HUES6 (cell line): ENCODE measurements at regions not wholly inside any gene's neighbourhood (a gene's known extent, or its start where the extent isn't known, plus 50 kb on each side); places are given as distances from the start of the nearest gene placed in this dataset.

Source experiments
- H3K27ac ChIP-seq: 2 replicates; pipeline ENCODE4 v1.7.0; 2013; ENCODE audit warnings: low read depth, mild to moderate bottlenecking, low read length, inconsistent platforms
- H3K27me3 ChIP-seq: 2 replicates; pipeline ENCODE4 v1.6.1; 2013; ENCODE audit warnings: low read length; ENCODE audit not compliant: control insufficient read depth, insufficient read depth
- H3K36me3 ChIP-seq: 2 replicates; pipeline ENCODE4 v1.6.1; 2013; ENCODE audit warnings: low read length; ENCODE audit not compliant: control insufficient read depth, insufficient read depth
- H3K4me1 ChIP-seq: 2 replicates; pipeline ENCODE4 v1.6.1; 2013; ENCODE audit warnings: low read length; ENCODE audit not compliant: control insufficient read depth, insufficient read depth
- H3K4me3 ChIP-seq: 2 replicates; pipeline ENCODE4 v1.5.1; 2013; ENCODE audit warnings: low read depth, low read length
- H3K9ac ChIP-seq: one replicate; pipeline ENCODE4 v1.6.1; 2013; ENCODE audit warnings: mild to moderate bottlenecking, low read length
- H3K9me3 ChIP-seq: 2 replicates; pipeline ENCODE4 v1.6.1; 2013; ENCODE audit warnings: low read depth, low read length; ENCODE audit not compliant: control insufficient read depth, insufficient read depth

- H3K4me1 ChIP-seq, result no peaks in the 10 kb centered on the region; the same call in 1 of the 2 replicates
- H3K27ac ChIP-seq, result no peak overlapping the region
- H3K36me3 ChIP-seq, result no peaks in the 10 kb centered on the region
- H3K9ac ChIP-seq, result no peak overlapping the region
- H3K9me3 ChIP-seq, result no peaks in the 10 kb centered on the region; the same call in 1 of the 2 replicates
- H3K27me3 ChIP-seq, result no peaks in the 10 kb centered on the region
- H3K4me3 ChIP-seq, result no peak overlapping the region
Observed at GRCh38 chr5:136525597-136525996, 160.3 kb upstream of the TRPC7 start.

GRCh38 chr5:136522217-136522956 lies 157.0 kb upstream of the TRPC7 start:
- Histone ChIP-seq H3K9ac (no peak overlapping the region), H3K27ac (no peak overlapping the region), H3K4me3 (no peak overlapping the region), H3K27me3 (no peaks in the 10 kb centered on the region), H3K36me3 (no peaks in the 10 kb centered on the region), H3K4me1 (peaks cover 11% of the 10 kb centered on the region), H3K9me3 (no peaks in the 10 kb centered on the region)

DNA sequence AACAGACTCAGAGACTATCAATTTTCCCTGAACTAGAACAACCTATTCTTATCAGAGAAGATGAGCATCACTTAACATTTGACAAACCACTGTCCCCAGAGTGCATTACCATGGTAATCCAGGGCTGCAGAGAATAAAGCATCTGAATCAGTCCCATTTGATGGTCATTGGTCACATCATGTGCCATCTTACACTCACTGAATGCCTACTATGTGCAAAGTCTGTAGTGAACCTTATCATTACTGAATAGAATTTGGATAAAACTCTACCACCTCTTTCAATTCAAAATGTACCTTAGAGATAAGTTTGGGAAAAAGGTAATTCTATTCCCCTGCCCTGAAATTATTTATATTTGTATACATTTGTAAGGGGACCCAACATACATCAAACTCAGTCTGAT lies 156.4 kb upstream of the TRPC7 start:
- no peak overlapping the region for H3K4me3 ChIP-seq
- no peak overlapping the region for H3K27ac ChIP-seq
- no peaks in the 10 kb centered on the region for H3K27me3 ChIP-seq
- no peak overlapping the region for H3K9ac ChIP-seq
- no peaks in the 10 kb centered on the region for H3K36me3 ChIP-seq
- H3K4me1 ChIP-seq, result peaks cover 11% of the 10 kb centered on the region
- H3K9me3 ChIP-seq, result no peaks in the 10 kb centered on the region

DNA sequence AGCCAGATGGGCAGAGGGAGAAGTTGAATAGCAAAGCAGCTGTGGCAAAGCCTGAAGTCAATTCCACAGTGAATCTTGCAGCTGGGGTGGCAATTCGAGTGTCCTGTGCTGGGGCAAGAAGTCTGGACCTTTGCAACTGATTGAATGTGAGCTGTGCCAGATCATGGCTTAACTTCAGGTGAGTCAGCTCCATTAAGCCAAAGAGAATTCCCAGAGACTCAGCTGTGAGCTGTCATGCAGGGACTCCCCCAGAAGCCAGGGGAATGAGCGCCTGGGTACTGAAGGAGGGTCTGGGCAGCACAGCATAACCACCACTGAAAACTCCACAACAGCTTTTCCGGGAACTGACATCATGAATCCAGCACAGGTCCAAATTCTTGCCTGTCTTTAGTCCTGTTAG lies 153.5 kb upstream of the TRPC7 start:
- H3K27me3 ChIP-seq, result no peaks in the 10 kb centered on the region
- peaks cover 11% of the 10 kb centered on the region for H3K4me1 ChIP-seq
- H3K9ac ChIP-seq, result no peak overlapping the region
- no peak overlapping the region for H3K4me3 ChIP-seq
- H3K9me3 ChIP-seq, result no peaks in the 10 kb centered on the region
- no peak overlapping the region for H3K27ac ChIP-seq
- H3K36me3 ChIP-seq, result no peaks in the 10 kb centered on the region

DNA sequence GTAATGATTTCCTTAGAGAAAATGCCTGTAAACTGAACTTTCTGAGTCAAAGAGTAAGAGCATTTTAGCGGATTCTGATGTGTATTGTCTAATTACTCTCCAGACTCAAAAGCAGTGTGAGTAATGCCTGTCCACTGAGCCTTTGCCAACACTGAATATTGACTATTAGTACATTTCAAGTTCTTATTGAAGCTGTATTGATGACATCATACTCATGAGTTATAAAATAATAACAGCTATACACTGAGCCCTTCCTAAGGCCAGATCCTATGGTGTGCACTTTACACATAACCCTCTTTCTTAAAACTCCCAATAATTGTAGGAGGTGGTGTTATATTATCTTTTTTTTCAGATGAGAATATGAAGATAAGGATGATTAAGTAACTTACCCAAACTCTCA lies 152.8 kb upstream of the TRPC7 start:
- peaks cover 11% of the 10 kb centered on the region for H3K4me1 ChIP-seq
- no peaks in the 10 kb centered on the region for H3K27me3 ChIP-seq
- H3K27ac ChIP-seq, result no peak overlapping the region
- no peak overlapping the region for H3K4me3 ChIP-seq
- no peaks in the 10 kb centered on the region for H3K36me3 ChIP-seq
- no peaks in the 10 kb centered on the region for H3K9me3 ChIP-seq
- H3K9ac ChIP-seq, result no peak overlapping the region

DNA sequence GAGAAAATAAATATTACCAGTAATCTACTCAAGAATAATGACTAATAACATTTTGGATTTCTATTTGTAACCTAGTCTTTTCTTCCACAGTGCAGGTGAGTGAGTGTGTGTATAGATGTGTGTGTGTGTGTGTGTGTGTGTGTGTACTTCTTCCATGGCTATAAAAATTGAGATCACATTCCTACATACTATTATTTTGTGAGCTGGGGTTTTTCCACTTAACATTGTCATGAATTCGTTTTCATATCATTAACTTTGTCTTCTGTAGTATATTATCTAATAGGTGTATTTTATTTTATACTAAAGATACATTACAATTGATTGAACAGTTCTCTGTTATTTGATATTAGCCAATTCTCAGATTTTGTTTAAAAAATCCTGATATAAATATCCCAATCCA lies 152.4 kb upstream of the TRPC7 start:
- H3K4me1 ChIP-seq, result peaks cover 11% of the 10 kb centered on the region
- no peak overlapping the region for H3K27ac ChIP-seq
- no peak overlapping the region for H3K9ac ChIP-seq
- H3K4me3 ChIP-seq, result no peak overlapping the region
- H3K27me3 ChIP-seq, result no peaks in the 10 kb centered on the region
- no peaks in the 10 kb centered on the region for H3K36me3 ChIP-seq
- H3K9me3 ChIP-seq, result no peaks in the 10 kb centered on the region

GRCh38 chr5:136516637-136517036 lies 151.3 kb upstream of the TRPC7 start:
- H3K27me3 ChIP-seq, result no peaks in the 10 kb centered on the region
- H3K36me3 ChIP-seq, result no peaks in the 10 kb centered on the region
- H3K27ac ChIP-seq, result no peak overlapping the region
- H3K4me1 ChIP-seq, result peaks cover 11% of the 10 kb centered on the region
- H3K9me3 ChIP-seq, result no peaks in the 10 kb centered on the region
- no peak overlapping the region for H3K4me3 ChIP-seq
- no peak overlapping the region for H3K9ac ChIP-seq

- H3K9ac ChIP-seq, result no peak overlapping the region
- no peaks in the 10 kb centered on the region for H3K27me3 ChIP-seq
- no peaks in the 10 kb centered on the region for H3K9me3 ChIP-seq
- H3K4me1 ChIP-seq, result peaks cover 4% of the 10 kb centered on the region
- no peak overlapping the region for H3K4me3 ChIP-seq
- H3K36me3 ChIP-seq, result no peaks in the 10 kb centered on the region
- no peak overlapping the region for H3K27ac ChIP-seq
Observed at GRCh38 chr5:136513430-136513829, 148.1 kb upstream of the TRPC7 start.

GRCh38 chr5:136511046-136511445 lies 145.7 kb upstream of the TRPC7 start:
- Histone ChIP-seq H3K9me3 (no peaks in the 10 kb centered on the region), H3K4me1 (no peaks in the 10 kb centered on the region; the same call in 1 of the 2 replicates), H3K4me3 (no peak overlapping the region), H3K36me3 (no peaks in the 10 kb centered on the region), H3K27ac (no peak overlapping the region), H3K9ac (no peak overlapping the region), H3K27me3 (no peaks in the 10 kb centered on the region)

DNA sequence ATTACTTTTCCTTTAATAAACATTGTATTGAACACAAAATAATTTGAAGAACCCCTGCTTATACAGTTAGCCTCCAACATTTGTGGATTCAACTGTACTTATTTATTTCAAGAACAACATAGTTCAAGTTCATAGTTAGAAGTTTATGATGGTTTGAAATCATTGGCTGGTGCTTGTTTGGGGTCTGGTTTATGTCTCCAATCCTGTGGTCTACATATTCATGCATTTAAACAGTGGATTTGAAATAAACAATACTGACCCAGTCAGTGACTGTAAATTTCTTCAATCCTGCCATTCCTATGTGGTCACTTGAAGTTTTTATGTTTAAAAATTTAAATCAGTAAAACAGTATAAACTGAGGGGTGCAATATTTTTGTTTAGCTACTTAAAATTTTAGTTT lies 145.1 kb upstream of the TRPC7 start:
- no peaks in the 10 kb centered on the region for H3K27me3 ChIP-seq
- H3K27ac ChIP-seq, result no peak overlapping the region
- H3K4me1 ChIP-seq, result no peaks in the 10 kb centered on the region; the same call in 1 of the 2 replicates
- no peak overlapping the region for H3K4me3 ChIP-seq
- H3K9me3 ChIP-seq, result no peaks in the 10 kb centered on the region
- H3K9ac ChIP-seq, result no peak overlapping the region
- no peaks in the 10 kb centered on the region for H3K36me3 ChIP-seq

- H3K27ac ChIP-seq, result no peak overlapping the region
Observed at GRCh38 chr5:136506131-136506530, 140.8 kb upstream of the TRPC7 start.

More at GRCh38 chr5:136506131-136506530, 140.8 kb upstream of the TRPC7 start:
- H3K9me3 ChIP-seq, result peaks cover 4% of the 10 kb centered on the region
- H3K36me3 ChIP-seq, result no peaks in the 10 kb centered on the region; the same call in 1 of the 2 replicates
- no peak overlapping the region for H3K9ac ChIP-seq
- H3K27me3 ChIP-seq, result no peaks in the 10 kb centered on the region
- no peak overlapping the region for H3K4me3 ChIP-seq
- H3K4me1 ChIP-seq, result no peaks in the 10 kb centered on the region; the same call in 1 of the 2 replicates
